Right ventricle myocardium superior (tissue), 1 donor: ENCODE measurements at regions not wholly inside any gene's neighbourhood (a gene's known extent, or its start where the extent isn't known, plus 50 kb on each side); places are given as distances from the start of the nearest gene placed in this dataset.

ENCODE experiments used
- ATAC-seq: fragments of 200-7000 bp; cut with Tn5 transposase; one replicate; pipeline ENCODE4 v1.9.1; 2020; ENCODE audit warnings: mild to moderate bottlenecking; ENCODE audit not compliant: poor library complexity
- DNase-seq: peaks from one replicate; pipeline ENCODE4 v3.0.0-alpha.2; 2020
- intact Hi-C: fragments of 100-400 bp; cut with DNase I; formaldehyde crosslinking; loops from one replicate; pipeline ENCODE4 v1.11.2; 2022
- donor health status: DM: no; HTN: yes; CAD: no; lungs with severe emphysema.

DNA sequence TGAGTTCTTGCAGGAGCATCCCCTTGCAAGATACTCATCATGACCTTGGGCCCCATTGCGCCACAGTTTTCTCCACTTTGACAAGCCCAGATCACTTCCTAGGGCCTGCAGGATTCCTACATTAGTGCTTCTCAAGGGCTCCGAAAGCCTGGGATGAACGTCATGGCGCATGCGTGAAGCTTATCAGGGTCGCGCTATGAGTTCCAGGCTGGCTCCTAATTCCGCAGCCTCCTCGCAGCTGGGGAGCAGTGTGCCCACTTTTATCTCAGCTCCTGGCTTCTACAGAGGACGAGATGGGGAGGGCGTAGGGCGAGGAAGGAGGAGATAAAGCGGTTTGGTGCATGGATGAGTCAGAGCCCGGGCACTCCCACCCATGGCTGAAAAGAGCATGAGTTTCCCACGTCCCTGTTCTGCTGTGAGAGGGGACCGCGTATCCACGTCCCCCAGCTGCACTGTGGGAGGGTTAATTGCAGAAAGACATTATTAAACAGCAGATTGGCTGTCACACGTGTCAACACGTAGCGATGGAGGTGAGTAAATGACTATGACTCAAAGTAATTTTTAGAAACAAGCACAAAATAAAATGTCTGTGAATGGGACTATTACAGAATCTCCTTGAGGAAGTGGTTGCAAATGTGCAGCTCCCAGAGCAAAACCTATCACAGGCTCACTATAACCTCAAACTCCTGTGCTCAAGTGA is 72.9 kb upstream of the DSP start:
- peak; percentile 77 for DNase-seq
- peak; percentile 89 for ATAC-seq
- intact Hi-C loops: no loop called here

DNA sequence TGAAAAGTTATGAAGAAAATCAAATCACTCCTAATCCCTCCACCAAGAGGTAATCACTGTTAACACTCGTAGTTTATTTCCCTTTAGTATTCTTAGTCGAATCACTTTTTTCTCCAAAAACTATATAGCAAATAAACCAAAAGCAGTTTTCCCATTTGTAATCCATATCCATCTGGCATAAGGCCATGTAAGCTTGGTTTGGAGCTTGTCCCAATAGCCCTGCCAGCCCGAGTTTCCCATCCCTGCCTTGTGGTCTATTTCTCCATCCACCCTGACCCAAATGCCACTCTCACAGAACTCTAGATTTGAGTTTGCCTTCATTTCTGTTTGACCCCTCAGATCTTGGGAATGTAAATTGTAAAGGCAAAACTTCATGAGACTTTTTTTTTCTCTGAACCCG is 71.8 kb upstream of the DSP start:
- intact Hi-C loops: no loop called here
- no peak for DNase-seq
- no peak for ATAC-seq

DNA sequence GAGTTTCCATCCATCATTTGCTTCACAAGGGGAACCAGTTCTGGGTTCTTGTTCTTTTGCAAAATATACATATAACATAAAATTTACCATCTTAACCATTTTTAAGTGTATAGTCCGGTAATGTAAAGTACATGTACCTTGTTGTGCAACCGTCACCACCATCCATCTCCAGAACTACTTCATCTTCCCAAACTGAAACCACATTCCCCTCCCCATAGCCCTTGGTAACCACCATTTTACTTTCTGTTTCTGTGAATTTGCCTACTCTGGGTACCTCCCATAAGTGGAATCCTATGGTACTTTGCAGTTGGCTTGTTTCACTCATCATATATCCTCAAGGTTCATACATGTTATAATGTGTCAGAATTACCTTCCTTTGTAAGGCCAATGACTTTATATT is 70.3 kb upstream of the DSP start:
- ATAC-seq (no peak), DNase-seq (no peak)
- intact Hi-C loops: no loop called here

DNA sequence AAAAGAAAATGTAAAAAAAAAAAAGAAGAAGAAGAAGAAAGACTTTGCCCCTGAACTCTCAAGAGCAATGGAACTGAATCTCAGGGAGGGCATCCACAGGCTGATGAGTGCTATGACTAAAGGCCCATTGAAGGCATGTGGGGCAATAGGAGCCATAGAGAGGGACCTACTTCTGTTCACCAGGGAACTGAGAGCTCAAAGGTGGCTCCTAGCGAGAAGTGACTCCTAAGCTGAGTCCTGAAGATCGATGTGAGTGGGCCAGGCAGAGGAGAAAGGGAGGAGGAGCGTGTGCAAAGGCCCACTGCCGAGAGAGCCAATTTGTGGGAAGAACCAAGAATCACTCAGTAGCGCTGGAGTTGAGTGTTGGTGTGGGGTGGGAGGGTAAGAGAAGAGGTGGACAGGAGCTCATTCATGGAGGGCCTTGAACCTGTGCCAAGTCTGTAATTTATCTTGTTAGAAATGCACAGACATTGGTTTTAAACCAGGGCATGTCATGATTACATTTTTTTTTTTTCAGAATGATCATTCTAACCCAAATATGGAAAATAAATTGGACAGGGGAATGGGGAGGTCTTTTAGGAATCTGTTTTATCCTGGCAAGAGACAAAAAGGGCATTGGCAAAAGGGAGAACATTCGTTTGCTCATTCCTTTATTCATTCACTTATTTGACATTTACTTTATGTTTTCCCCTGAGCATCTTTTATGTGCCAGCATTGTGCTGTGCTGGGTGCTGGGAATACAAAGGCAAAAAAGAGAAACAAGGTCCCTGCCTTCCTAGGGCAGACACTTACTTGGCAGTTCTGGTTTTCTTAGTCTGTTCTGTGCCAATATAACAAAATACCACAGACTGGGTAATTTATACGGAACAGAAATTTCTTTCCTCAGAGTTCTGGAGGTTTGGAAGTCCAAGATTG is 67.4 kb upstream of the DSP start:
- intact Hi-C loops: no loop called here
- no peak for DNase-seq
- no peak for ATAC-seq

DNA sequence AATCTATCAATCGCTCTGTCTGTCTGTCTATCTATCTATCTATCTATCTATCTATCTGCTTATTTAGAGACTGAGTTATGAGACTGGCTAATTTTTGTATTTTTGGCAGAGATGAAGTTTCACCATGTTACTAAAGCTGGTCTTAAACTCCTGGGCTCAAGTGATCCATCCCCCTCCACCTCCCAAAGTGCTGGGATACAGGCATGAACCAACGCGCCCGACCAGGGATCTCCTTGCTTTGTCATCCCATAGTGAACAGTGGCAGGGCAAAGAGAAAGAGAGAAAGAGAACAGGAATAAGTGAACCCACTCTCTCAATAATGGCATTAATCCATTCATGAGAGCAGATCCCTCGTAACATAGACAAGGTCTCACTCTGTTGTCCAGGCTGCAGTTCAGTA is 66.4 kb upstream of the DSP start:
- intact Hi-C loops: no loop called here
- no peak for ATAC-seq
- DNase-seq: no peak

DNA sequence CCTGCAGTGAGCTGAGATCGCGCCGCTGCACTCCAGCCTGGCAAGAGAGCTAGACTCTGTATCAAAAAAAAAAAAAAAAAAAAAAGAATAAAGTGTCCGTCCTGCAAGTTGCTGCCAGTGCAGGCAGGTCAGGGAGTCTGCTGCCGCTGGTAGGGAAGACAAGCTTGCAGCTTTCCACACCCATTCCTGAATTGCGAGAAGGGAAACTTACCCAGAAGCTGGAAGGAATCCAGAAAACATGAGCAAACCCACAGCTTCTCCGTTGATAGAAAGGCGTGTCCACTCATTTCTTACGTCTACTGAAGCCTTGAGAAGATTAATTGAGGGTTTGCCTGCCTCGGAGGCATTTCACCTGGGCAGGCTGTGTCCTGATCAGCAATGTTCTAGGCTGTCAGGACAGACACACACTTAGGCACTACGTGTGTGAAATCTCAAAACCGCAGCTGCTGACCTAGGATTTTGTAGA is 61.6 kb upstream of the DSP start:
- DNase-seq (no peak), ATAC-seq (peak; percentile 71)
- intact Hi-C loops: no loop called here

DNA sequence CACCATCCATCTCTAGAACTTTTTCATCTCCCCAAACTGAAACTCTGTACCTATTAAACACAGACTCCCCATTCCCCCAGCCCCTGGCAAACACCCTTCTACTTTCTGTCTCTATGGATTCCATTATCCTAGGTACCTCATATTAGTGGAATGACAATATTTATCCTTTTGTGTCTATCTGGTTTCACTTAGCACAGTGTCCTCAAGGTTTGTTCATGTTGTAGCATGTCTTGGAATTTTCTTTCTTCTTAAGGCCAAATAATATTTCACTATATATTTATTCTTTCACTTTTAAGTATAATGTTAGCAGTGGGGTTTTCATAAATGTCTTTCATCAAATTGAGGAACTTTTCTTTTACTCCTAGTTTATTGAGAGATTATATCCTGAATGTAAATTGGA is 56.8 kb upstream of the DSP start:
- DNase-seq (no peak), ATAC-seq (no peak)
- intact Hi-C loops: no loop called here

DNA sequence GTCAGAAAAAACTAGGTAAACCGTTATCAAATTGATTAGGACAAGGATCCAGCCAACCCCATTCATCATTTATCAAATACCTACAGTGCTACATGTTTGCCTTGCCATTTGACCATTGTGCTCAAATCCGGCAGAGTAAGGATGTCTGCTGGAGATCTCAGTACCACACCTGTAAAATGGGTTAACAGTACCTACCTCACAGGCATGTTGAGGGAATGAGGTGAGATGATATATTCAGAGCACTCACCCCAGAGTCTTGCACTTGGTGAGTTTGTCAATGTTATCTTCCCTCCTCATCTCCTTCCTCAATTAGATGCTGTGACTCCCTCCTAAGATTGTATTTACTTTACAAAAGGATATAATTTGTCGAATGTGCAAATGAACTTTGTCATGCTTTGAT is 54.5 kb upstream of the DSP start:
- DNase-seq (no peak), ATAC-seq (no peak)
- intact Hi-C loops: no loop called here

DNA sequence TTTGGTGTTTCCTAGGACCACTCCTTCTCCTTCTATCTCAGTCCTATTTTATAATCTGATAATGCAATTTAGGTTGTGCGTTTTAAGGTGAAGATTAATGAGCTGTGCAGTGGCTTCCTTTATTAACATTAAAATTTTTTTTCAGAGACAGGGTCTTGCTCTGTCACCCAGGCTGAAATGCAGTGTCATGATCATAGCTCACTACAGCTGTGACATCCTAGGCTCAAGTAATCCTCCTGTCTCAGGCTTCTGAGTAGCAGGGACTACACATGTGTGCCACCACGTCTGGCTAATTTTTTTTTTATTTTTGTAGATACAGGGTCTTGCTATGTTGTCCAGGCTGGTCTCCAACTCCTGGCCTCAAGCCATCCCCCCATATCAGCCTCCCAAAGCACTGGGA is 53.0 kb upstream of the DSP start:
- no peak for DNase-seq
- no peak for ATAC-seq
- intact Hi-C loops: no loop called here

DNA sequence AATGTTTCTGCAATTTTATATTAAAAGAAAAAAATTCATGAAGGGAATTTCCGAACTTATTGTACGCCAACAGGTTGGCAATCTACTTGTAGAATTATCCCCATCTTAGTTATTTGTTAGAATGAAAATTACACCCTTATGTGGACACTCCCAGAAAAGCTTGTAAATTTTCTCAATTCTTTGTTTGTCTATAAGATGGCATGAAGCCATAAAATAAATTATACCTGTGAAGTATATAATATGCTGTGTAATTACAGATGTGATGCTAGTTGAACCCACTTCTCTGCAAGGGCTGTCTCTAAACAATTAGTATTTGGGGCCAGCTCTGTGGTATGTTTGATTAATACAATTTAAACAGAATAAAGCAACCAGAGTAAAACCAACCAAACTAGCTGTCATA is 52.1 kb upstream of the DSP start:
- DNase-seq: no peak
- ATAC-seq: no peak
- intact Hi-C loops: no loop called here
